Progenitor cell of endocrine pancreas (in vitro differentiated cells): ENCODE measurements at regions not wholly inside any gene's neighbourhood (a gene's known extent, or its start where the extent isn't known, plus 50 kb on each side); places are given as distances from the start of the nearest gene placed in this dataset.

Experiments
- DNase-seq: peaks from one replicate; pipeline ENCODE4 v3.0.0; 2021; ENCODE audit warnings: low spot score; ENCODE audit not compliant: unreplicated experiment
- H3K27ac Mint-ChIP-seq: 2 replicates; pipeline ENCODE4 v1.8.0; 2021; ENCODE audit warnings: mild to moderate bottlenecking, moderate library complexity, mixed read lengths
- H3K27me3 Mint-ChIP-seq: 2 replicates; pipeline ENCODE4 v1.8.0; 2021; ENCODE audit warnings: mixed read lengths
- H3K36me3 Mint-ChIP-seq: 2 replicates; pipeline ENCODE4 v1.8.0; 2022; ENCODE audit warnings: mixed read lengths; ENCODE audit not compliant: insufficient read depth
- H3K4me1 Mint-ChIP-seq: 2 replicates; pipeline ENCODE4 v1.8.0; 2021; ENCODE audit warnings: low read depth, mixed read lengths
- H3K4me3 Mint-ChIP-seq: 2 replicates; pipeline ENCODE4 v1.8.0; 2021; ENCODE audit warnings: low read depth, mild to moderate bottlenecking, moderate library complexity, mixed read lengths
- H3K9me3 Mint-ChIP-seq: 2 replicates; pipeline ENCODE4 v1.8.0; 2021; ENCODE audit warnings: low read depth, mixed read lengths
- CTCF ChIP-seq: fragments of 200-600 bp; sonication (generic); IDR thresholded peaks from one replicate; pipeline ENCODE4 v1.5.0; 2021; ENCODE audit warnings: antibody characterized with exemption, mild to moderate bottlenecking; ENCODE audit not compliant: unreplicated experiment

GRCh38 chr19:28153123-28153522 is 1059.8 kb downstream of the UQCRFS1 start:
- TF ChIP-seq CTCF = no peak

GRCh38 chr19:28152195-28152594 is 1060.8 kb downstream of the UQCRFS1 start:
- H3K4me1 Mint-ChIP-seq = no peaks in the 10 kb centered on the region
- H3K27ac Mint-ChIP-seq = no peak overlapping the region
- H3K36me3 Mint-ChIP-seq = no peaks in the 10 kb centered on the region
- H3K9me3 Mint-ChIP-seq = no peaks in the 10 kb centered on the region
- TF ChIP-seq CTCF = no peak
- H3K4me3 Mint-ChIP-seq = no peak overlapping the region
- DNase-seq = no peak
- H3K27me3 Mint-ChIP-seq = peaks cover 30% of the 10 kb centered on the region

More at GRCh38 chr19:28153123-28153522, 1059.8 kb downstream of the UQCRFS1 start:
- no peak overlapping the region for H3K27ac Mint-ChIP-seq
- DNase-seq = no peak
- no peaks in the 10 kb centered on the region for H3K9me3 Mint-ChIP-seq
- no peak overlapping the region for H3K4me3 Mint-ChIP-seq
- H3K27me3 Mint-ChIP-seq = peaks cover 28% of the 10 kb centered on the region
- no peaks in the 10 kb centered on the region for H3K4me1 Mint-ChIP-seq
- H3K36me3 Mint-ChIP-seq = no peaks in the 10 kb centered on the region

GRCh38 chr19:28150129-28150528 is 1062.8 kb downstream of the UQCRFS1 start:
- H3K9me3 Mint-ChIP-seq = no peaks in the 10 kb centered on the region
- H3K36me3 Mint-ChIP-seq = no peaks in the 10 kb centered on the region
- H3K27ac Mint-ChIP-seq = no peak overlapping the region
- peaks cover 46% of the 10 kb centered on the region for H3K27me3 Mint-ChIP-seq
- no peak for TF ChIP-seq CTCF
- no peaks in the 10 kb centered on the region for H3K4me1 Mint-ChIP-seq
- H3K4me3 Mint-ChIP-seq = no peak overlapping the region
- DNase-seq = no peak

DNA sequence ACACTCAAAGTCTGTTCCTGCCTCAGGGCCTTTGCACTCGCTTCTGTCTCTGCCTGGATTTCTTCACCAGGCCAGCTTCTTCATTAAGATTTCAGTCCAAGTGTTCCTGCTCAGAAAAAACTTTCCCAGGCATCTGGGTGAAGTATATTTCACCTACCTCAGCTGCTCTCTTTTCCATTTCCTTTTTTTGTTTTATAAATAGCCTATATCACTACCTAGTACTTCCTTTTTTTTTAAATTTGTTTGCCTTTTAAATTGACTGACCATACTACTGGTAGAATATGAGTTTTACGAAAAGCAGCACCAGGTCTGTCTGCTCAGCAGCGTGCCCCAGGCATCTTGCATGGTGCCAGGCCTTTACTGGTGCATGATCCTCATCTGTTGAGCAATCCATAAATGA is 1064.4 kb downstream of the UQCRFS1 start:
- no peaks in the 10 kb centered on the region for H3K9me3 Mint-ChIP-seq

GRCh38 chr19:28142258-28142657 is 1070.7 kb downstream of the UQCRFS1 start:
- Mint-ChIP-seq H3K9me3 (no peaks in the 10 kb centered on the region), H3K36me3 (no peaks in the 10 kb centered on the region), H3K4me3 (no peak overlapping the region), H3K4me1 (peaks cover 4% of the 10 kb centered on the region), H3K27me3 (peaks cover 60% of the 10 kb centered on the region), H3K27ac (no peak overlapping the region)
- no peak for DNase-seq
- no peak for TF ChIP-seq CTCF

More for the DNA sequence above, 1064.4 kb downstream of the UQCRFS1 start:
- Mint-ChIP-seq H3K27ac (no peak overlapping the region), H3K4me1 (no peaks in the 10 kb centered on the region), H3K36me3 (no peaks in the 10 kb centered on the region), H3K4me3 (no peak overlapping the region), H3K27me3 (peaks cover 54% of the 10 kb centered on the region)
- DNase-seq = no peak
- no peak for TF ChIP-seq CTCF
